ENCODE measurements at regions not wholly inside any gene's neighbourhood (a gene's known extent, or its start where the extent isn't known, plus 50 kb on each side); places are given as distances from the start of the nearest gene placed in this dataset.

DNA sequence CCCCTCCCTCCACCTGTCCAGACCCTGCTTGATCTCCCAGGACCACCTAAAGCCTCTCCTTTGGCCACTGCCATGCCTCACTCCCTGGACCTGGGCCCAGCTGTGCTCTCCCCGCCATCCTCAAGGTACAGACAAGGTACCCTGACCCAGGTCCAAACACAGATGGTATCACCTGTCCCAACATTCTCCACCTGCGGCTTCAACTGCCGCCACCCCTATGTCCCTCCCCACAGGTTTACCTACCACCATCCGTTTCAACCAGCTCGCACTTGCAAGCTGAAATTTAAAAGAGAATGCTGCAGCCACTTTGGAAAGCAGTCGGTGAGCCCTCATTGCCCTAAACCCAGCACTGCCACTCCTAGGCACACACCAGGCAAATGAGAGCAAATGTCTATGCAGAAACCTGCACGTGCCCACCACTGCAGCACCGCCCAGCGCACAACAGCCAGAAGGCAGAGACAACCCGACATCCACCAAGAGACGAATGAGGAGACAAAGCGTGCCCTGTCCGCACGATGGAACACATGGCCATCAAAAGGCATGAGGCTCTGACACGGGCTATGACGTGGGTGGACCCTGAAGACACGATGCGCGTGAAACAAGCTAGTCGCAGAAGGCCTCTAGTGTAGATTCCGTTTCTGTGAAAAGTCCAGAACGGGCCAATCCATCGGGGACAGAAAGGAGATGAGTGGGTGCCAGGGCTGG, 71.0 kb downstream of the RFLNA start:
- Histone ChIP-seq H3K9me3 (no peaks in the 10 kb centered on the region), H3K27me3 (no peaks in the 10 kb centered on the region), H3K27ac (no peak overlapping the region), H3K36me3 (peaks cover 48% of the 10 kb centered on the region), H3K4me1 (peaks cover 37% of the 10 kb centered on the region), H3K4me3 (no peak overlapping the region)
- ATAC-seq (no peak), DNase-seq (no peak)
- intact Hi-C loops (cut with DNase I) = no loop called here
- TF ChIP-seq, protein P1, sequence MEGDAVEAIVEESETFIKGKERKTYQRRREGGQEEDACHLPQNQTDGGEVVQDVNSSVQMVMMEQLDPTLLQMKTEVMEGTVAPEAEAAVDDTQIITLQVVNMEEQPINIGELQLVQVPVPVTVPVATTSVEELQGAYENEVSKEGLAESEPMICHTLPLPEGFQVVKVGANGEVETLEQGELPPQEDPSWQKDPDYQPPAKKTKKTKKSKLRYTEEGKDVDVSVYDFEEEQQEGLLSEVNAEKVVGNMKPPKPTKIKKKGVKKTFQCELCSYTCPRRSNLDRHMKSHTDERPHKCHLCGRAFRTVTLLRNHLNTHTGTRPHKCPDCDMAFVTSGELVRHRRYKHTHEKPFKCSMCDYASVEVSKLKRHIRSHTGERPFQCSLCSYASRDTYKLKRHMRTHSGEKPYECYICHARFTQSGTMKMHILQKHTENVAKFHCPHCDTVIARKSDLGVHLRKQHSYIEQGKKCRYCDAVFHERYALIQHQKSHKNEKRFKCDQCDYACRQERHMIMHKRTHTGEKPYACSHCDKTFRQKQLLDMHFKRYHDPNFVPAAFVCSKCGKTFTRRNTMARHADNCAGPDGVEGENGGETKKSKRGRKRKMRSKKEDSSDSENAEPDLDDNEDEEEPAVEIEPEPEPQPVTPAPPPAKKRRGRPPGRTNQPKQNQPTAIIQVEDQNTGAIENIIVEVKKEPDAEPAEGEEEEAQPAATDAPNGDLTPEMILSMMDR (IDR thresholded peaks at IDR 0.05) = no peak
